ENCODE measurements at regions not wholly inside any gene's neighbourhood (a gene's known extent, or its start where the extent isn't known, plus 50 kb on each side); places are given as distances from the start of the nearest gene placed in this dataset.

DNA sequence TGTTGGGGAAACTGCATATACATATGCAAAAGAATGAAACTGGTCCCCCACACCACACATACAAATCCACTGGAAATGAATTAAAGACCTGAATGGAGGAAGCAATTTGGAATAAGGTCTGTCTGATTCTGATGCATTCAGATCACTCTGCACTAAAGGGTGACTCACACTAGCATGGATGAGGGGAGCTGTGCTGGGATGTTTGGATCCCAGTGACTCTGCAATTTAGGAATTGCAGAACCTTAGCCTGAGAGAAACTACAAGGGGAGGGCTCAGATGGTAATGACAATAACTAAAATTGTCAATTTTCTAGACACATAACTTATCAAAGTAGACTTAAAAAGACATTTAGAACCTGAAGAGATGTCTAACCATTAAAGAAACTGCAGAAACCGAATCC lies 312.0 kb downstream of the CDK5RAP2 start:
- H3K4me1 Mint-ChIP-seq (ENCODE audit: low read depth): no peaks in the 10 kb centered on the region
- H3K27ac Mint-ChIP-seq: no peak overlapping the region
- no peaks in the 10 kb centered on the region for H3K36me3 Mint-ChIP-seq (ENCODE audit: low read depth)
- H3K4me3 Mint-ChIP-seq: no peak overlapping the region
- no peaks in the 10 kb centered on the region for H3K27me3 Mint-ChIP-seq (ENCODE audit: low read depth)
- H3K9me3 Mint-ChIP-seq: peaks cover under 1% of the 10 kb centered on the region

DNA sequence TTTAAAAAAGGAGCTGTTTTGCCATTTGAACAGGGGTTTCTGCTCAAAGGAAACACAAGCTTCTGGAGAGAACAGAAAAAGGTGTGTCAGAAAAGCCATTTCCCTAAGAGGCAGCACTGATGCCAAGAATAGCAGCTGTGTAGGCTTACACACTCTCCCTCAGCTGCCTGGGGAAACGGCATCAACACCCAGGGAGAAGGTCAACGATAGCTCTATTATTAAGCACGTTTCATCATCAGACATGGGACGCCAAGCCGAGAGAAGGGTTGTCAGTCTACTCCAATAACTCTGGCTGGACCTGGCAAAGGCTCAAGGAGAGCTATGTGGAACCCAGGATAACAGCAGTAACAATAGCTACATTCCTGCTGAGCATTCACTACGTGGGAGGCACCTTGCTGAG lies 314.2 kb downstream of the CDK5RAP2 start:
- no peaks in the 10 kb centered on the region for H3K36me3 Mint-ChIP-seq (ENCODE audit: low read depth)
- H3K27me3 Mint-ChIP-seq (ENCODE audit: low read depth): no peaks in the 10 kb centered on the region
- H3K27ac Mint-ChIP-seq: no peak overlapping the region
- H3K9me3 Mint-ChIP-seq: no peaks in the 10 kb centered on the region
- no peak overlapping the region for H3K4me3 Mint-ChIP-seq
- no peaks in the 10 kb centered on the region for H3K4me1 Mint-ChIP-seq (ENCODE audit: low read depth)

DNA sequence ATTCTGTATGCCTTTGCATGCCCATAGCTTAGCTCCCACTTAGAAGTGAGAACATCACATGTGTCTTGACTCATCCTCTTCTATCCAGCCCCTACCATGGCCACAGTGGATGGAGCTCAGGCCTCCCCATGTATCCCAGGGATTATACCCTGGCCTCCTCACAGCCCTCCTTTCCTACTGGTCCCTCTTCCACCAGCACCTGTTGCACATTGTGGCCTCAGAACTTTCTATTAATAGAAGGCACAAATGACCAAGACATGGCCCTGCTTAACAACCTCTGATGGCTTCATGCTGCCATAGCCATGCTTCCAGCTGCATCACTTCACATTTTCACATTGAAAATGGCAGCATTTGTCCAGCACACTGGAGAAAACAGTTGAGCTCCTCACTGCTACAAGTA lies 315.4 kb downstream of the CDK5RAP2 start:
- Mint-ChIP-seq H3K27me3 (ENCODE audit: low read depth) (no peaks in the 10 kb centered on the region), H3K27ac (no peak overlapping the region), H3K9me3 (no peaks in the 10 kb centered on the region), H3K4me3 (no peak overlapping the region), H3K4me1 (ENCODE audit: low read depth) (no peaks in the 10 kb centered on the region), H3K36me3 (ENCODE audit: low read depth) (no peaks in the 10 kb centered on the region)

DNA sequence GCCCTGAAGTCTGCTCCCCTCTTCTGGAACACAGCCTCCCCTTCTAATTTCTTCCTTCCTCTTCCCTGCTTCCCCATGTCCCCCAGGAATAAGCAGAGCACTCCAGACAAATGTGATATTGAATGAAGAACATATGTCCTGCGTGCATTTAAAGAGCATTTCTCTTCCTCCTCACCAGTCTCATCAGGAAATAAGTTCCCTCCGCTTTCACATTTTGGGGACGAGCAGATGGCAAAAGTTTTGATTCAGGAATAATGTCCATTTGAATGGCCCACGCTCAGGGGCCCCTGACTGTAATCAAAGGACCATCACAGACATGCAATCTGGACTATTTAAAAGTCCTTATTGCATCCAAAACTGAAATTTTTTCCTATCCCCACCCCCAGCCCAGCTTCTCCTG lies 316.1 kb downstream of the CDK5RAP2 start:
- H3K9me3 Mint-ChIP-seq: no peaks in the 10 kb centered on the region
- no peak overlapping the region for H3K4me3 Mint-ChIP-seq
- H3K4me1 Mint-ChIP-seq (ENCODE audit: low read depth): no peaks in the 10 kb centered on the region
- H3K36me3 Mint-ChIP-seq (ENCODE audit: low read depth): no peaks in the 10 kb centered on the region
- no peak overlapping the region for H3K27ac Mint-ChIP-seq
- no peaks in the 10 kb centered on the region for H3K27me3 Mint-ChIP-seq (ENCODE audit: low read depth)

DNA sequence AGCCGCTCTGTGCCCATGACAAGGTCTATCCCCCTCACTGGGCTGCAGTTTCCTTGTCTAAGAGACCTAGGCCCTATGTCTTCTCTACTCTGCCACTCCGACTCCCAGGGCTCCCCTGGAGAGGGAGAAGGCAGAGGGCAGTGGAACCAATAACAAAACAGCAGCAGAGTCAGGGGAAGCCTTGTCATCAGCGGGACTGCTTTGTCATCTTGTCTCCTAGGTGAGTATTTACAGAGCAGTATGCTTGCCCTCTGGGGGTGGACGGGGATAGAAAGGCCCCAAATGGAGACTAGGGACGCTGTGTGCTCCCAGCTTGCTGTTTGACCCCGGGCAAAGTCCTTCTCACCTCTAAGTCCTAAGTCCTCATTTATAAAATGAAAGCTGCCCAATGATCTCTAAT lies 318.5 kb downstream of the CDK5RAP2 start:
- no peak overlapping the region for H3K4me3 Mint-ChIP-seq
- H3K4me1 Mint-ChIP-seq (ENCODE audit: low read depth): no peaks in the 10 kb centered on the region
- no peaks in the 10 kb centered on the region for H3K36me3 Mint-ChIP-seq (ENCODE audit: low read depth)
- H3K9me3 Mint-ChIP-seq: no peaks in the 10 kb centered on the region
- H3K27ac Mint-ChIP-seq: no peak overlapping the region
- no peaks in the 10 kb centered on the region for H3K27me3 Mint-ChIP-seq (ENCODE audit: low read depth)

DNA sequence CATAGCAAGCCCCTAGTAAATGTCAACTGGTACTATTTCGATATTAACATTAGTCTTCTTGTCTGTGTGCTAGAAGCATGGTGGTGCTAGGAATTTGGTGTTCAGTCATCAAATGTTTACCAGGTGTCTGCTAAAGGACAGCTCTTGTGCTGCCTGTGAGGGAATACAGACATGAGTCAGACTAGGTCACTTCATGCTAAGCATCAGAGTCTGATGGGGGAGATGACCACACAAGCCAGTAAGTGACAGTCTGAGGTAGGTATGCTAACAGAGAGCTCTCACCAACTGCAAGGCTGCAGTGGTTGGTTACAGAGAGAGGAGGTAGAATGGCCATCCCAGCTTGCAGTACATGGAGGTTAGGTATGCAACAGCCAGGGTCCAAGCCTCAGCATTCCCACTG lies 320.9 kb downstream of the CDK5RAP2 start:
- Mint-ChIP-seq H3K4me1 (ENCODE audit: low read depth) (no peaks in the 10 kb centered on the region), H3K36me3 (ENCODE audit: low read depth) (no peaks in the 10 kb centered on the region), H3K4me3 (no peak overlapping the region), H3K27ac (no peak overlapping the region), H3K27me3 (ENCODE audit: low read depth) (peaks cover 4% of the 10 kb centered on the region), H3K9me3 (no peaks in the 10 kb centered on the region)

DNA sequence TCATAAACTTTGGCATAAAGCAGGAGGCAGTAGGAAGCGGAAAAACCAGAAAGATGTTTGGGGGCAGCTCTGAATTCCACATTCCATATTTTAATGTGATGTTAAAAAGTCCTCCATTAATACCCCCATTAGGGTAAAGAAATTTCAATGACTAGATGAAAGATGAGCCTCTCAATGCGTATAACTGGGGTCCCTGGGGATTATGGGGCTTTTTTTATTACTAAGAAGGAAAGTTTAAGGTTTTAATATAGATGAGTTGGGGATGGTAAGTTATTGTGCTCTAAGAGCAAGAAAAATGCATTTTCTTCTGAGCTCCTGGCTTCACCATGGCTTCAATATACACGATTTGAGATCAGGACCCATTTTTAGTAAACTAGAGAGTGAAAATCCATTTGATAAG lies 321.9 kb downstream of the CDK5RAP2 start:
- H3K27me3 Mint-ChIP-seq (ENCODE audit: low read depth): peaks cover 4% of the 10 kb centered on the region
- H3K36me3 Mint-ChIP-seq (ENCODE audit: low read depth): no peaks in the 10 kb centered on the region
- no peak overlapping the region for H3K4me3 Mint-ChIP-seq
- H3K4me1 Mint-ChIP-seq (ENCODE audit: low read depth): no peaks in the 10 kb centered on the region
- H3K27ac Mint-ChIP-seq: no peak overlapping the region
- no peaks in the 10 kb centered on the region for H3K9me3 Mint-ChIP-seq

DNA sequence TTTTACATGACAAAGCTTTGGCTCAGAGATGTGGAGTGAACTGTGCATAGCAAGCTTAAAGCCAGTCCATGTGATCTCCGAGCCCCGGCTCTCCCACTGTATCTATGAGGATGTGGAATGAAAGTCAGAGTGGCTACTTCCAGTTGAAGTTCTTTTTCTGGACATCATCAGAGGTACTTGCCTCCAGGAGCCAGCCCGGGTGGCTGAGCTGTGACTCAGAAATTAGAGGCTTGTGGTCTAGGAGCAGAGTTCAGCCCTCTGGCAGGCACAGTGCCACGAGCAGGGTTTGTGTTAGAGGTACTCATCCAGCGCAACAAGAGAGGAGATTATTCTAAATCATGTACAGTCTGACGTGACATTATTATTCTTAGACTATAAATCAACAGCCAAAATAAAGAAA lies 322.5 kb downstream of the CDK5RAP2 start:
- Mint-ChIP-seq H3K9me3 (no peaks in the 10 kb centered on the region), H3K4me3 (no peak overlapping the region), H3K27ac (no peak overlapping the region), H3K36me3 (ENCODE audit: low read depth) (no peaks in the 10 kb centered on the region), H3K27me3 (ENCODE audit: low read depth) (peaks cover 4% of the 10 kb centered on the region), H3K4me1 (ENCODE audit: low read depth) (no peaks in the 10 kb centered on the region)

DNA sequence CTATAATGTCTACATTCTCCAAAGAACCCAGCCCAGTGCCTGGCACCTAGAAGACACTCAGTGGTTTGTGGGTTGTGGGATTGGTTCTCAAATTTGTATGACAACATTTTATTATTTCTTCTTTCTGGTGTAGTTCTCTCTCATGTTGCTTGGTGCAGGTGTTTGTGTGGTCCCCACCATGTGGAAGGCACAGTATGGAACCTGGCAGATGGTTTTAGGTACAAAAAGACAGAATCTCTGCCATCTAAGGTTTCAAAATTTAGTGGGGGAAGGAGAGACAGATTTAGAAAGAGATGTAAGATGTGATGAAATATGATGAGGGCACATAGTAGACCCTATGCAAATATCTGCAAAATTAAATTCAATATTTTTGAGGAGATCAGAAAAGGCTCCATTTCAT lies 323.8 kb downstream of the CDK5RAP2 start:
- no peak overlapping the region for H3K4me3 Mint-ChIP-seq
- H3K36me3 Mint-ChIP-seq (ENCODE audit: low read depth): no peaks in the 10 kb centered on the region
- H3K9me3 Mint-ChIP-seq: no peaks in the 10 kb centered on the region
- H3K27ac Mint-ChIP-seq: no peak overlapping the region
- H3K27me3 Mint-ChIP-seq (ENCODE audit: low read depth): peaks cover 4% of the 10 kb centered on the region
- no peaks in the 10 kb centered on the region for H3K4me1 Mint-ChIP-seq (ENCODE audit: low read depth)

DNA sequence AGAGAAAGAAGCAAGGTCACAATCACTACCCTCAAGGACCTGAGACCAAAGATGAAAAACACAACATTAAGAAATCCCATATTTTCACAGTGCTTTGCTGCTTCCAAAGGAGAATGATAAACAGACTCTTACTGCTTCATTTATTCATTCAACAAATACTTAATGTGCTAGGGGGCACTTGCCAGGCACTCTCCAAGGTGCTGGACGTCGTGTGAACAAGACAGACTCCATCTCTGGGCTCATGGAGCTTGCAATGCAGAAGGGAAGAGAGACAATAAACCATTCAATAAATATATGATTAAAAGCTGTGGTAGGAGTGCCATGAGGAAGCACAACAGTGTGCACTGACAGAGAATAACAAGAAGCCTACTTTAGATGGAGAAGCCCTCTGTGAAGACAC lies 327.7 kb downstream of the CDK5RAP2 start:
- Mint-ChIP-seq H3K27me3 (ENCODE audit: low read depth) (peaks cover 4% of the 10 kb centered on the region), H3K27ac (no peak overlapping the region), H3K4me1 (ENCODE audit: low read depth) (no peaks in the 10 kb centered on the region), H3K4me3 (no peak overlapping the region), H3K9me3 (no peaks in the 10 kb centered on the region), H3K36me3 (ENCODE audit: low read depth) (no peaks in the 10 kb centered on the region)

DNA sequence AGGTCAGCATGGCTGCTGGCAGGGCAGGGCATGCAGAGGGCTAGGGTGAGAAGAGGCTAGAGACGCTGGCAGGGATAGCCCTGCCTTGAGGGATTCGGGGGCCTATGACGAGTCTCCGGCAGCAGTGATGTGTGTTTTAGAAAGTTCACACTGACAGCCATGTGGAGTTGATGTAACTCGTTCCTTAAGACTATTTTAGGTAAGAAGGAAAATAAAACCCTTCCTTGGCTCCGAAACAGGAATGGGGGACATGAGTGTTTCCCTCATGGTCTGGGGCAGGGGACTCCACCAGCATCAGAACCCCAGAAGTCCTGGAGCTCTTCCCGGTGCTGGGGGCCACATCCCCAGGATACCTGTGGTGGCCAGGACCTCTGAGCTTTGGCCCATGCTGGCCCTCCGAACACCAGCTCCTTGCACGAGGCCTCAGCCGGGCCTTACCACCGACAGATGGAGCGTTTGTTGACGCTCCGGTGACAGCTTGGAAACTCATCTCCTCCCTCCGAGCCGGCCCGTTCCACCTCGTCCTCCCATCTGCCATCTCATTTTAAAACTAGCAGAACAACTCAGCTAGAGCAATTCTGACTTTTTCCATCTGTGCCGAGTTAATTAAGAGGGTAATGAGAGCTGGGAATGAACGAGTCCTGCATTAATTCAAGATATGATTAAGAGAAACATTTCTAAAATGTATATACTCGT lies 337.7 kb downstream of the CDK5RAP2 start:
- H3K36me3 Mint-ChIP-seq (ENCODE audit: low read depth): no peaks in the 10 kb centered on the region
- H3K27ac Mint-ChIP-seq: no peak overlapping the region
- H3K4me1 Mint-ChIP-seq (ENCODE audit: low read depth): no peaks in the 10 kb centered on the region
- H3K27me3 Mint-ChIP-seq (ENCODE audit: low read depth): no peaks in the 10 kb centered on the region
- H3K9me3 Mint-ChIP-seq: no peaks in the 10 kb centered on the region
- H3K4me3 Mint-ChIP-seq: no peak overlapping the region

DNA sequence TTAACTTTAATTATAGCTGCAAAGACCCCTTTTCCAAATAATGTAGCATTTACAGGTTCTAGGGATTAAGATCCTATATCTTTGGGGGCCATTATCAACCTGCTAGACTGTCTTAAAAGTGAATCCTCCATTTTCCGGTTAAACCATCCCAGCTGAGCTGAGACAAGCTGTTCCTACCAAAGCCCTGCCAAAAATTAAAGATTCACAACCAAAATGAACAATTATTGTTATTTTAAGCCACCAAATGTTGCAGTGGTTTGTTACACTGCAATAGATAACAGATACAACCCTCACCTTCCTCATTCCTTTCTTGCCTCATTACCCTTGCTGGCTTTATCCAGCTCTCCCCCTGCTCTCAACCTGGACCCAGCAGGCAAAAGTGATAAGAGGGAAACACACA lies 343.4 kb downstream of the CDK5RAP2 start:
- Mint-ChIP-seq H3K9me3 (no peaks in the 10 kb centered on the region), H3K36me3 (ENCODE audit: low read depth) (no peaks in the 10 kb centered on the region), H3K27ac (no peak overlapping the region), H3K4me3 (no peak overlapping the region), H3K4me1 (ENCODE audit: low read depth) (no peaks in the 10 kb centered on the region), H3K27me3 (ENCODE audit: low read depth) (no peaks in the 10 kb centered on the region)

DNA sequence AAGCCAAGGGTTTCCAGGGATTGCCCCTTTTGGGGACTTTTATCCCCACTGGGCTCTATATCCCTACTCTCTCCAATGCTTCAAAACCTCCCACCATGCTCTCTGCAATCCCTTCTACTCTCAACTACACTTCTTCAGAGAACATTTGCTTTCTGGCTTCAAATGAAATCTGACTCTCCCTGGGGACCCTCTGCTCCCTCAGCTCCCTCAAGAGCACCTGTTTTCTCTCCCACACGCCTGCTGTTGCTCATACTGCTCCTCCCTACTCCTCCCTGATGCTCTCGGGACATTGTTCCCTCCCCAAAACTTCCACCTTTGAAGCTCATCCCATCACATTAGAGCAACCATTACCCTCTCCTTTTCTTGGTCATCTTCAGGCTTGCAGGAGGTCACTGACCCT lies 344.9 kb downstream of the CDK5RAP2 start:
- no peak overlapping the region for H3K4me3 Mint-ChIP-seq
- no peaks in the 10 kb centered on the region for H3K36me3 Mint-ChIP-seq (ENCODE audit: low read depth)
- H3K4me1 Mint-ChIP-seq (ENCODE audit: low read depth): no peaks in the 10 kb centered on the region
- H3K27me3 Mint-ChIP-seq (ENCODE audit: low read depth): no peaks in the 10 kb centered on the region
- no peaks in the 10 kb centered on the region for H3K9me3 Mint-ChIP-seq
- H3K27ac Mint-ChIP-seq: no peak overlapping the region

DNA sequence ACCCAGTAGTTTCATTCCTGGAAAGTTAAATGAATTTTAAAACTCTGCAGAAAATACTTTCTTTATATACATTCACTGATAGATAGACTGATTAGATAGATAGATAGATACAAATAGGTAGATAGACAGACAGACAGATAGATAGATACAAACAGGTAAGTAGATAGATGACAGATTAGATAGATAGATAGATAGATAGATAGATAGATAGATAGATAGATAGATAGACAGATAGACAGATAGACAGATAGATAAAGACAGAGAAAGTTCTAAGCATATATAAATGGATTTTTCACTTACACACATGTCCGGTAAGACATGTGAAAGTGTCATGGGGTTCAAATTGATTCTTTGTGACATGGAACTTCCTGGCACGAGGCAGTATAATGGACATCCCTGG lies 349.7 kb downstream of the CDK5RAP2 start:
- no peaks in the 10 kb centered on the region for H3K4me1 Mint-ChIP-seq (ENCODE audit: low read depth)
- H3K4me3 Mint-ChIP-seq: no peak overlapping the region

DNA sequence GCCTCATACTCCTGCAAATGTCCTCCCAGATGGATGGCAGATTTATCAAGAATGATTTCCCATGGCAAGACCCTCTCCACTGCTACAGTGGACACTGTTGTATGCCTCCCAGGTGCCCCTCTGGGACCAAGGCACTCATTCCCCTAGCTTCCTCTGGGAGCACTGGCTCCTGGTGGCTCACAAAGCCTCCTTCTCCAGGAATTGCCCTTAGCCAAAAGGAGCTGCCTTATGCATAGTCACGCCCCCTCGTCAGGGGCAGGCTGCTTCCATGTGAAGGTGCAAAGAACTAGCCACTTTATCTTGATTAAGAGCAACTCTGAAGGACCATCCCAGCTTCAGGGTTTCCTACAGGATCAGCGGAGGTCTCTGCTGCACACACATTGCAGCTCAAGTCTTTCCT lies 358.1 kb downstream of the CDK5RAP2 start:
- H3K36me3 Mint-ChIP-seq (ENCODE audit: low read depth): no peaks in the 10 kb centered on the region

More for the DNA sequence above, 349.7 kb downstream of the CDK5RAP2 start:
- Mint-ChIP-seq H3K9me3 (no peaks in the 10 kb centered on the region), H3K27ac (no peak overlapping the region), H3K36me3 (ENCODE audit: low read depth) (no peaks in the 10 kb centered on the region), H3K27me3 (ENCODE audit: low read depth) (peaks cover 3% of the 10 kb centered on the region)

DNA sequence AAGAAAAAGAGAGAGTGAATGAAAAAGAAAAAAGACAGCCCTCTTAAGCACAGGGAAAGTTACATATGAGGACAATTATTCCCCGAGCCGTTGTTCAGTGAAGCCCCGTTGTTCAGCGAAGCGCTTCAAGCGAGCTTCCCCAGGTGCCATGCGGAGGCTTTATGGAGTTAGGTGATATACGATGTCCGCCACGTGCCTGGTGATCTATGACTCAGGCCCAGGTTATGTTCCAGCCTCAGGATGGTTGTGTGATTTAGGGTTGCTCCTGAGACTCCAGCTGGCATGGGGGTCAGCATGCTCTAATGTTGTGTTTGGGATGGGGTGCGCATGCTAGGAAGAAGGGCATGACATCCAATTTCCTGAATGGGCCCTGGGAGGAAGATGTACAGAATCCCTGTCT lies 365.6 kb downstream of the CDK5RAP2 start:
- H3K4me3 Mint-ChIP-seq: no peak overlapping the region
- no peaks in the 10 kb centered on the region for H3K4me1 Mint-ChIP-seq (ENCODE audit: low read depth)
- H3K27ac Mint-ChIP-seq: no peak overlapping the region
- no peaks in the 10 kb centered on the region for H3K9me3 Mint-ChIP-seq
- H3K36me3 Mint-ChIP-seq (ENCODE audit: low read depth): no peaks in the 10 kb centered on the region
- H3K27me3 Mint-ChIP-seq (ENCODE audit: low read depth): no peaks in the 10 kb centered on the region

More for the DNA sequence above, 358.1 kb downstream of the CDK5RAP2 start:
- no peak overlapping the region for H3K4me3 Mint-ChIP-seq
- no peaks in the 10 kb centered on the region for H3K9me3 Mint-ChIP-seq
- no peak overlapping the region for H3K27ac Mint-ChIP-seq
- H3K4me1 Mint-ChIP-seq (ENCODE audit: low read depth): no peaks in the 10 kb centered on the region
- peaks cover 3% of the 10 kb centered on the region for H3K27me3 Mint-ChIP-seq (ENCODE audit: low read depth)
